AG04450 (cell line): ENCODE measurements at regions not wholly inside any gene's neighbourhood (a gene's known extent, or its start where the extent isn't known, plus 50 kb on each side); places are given as distances from the start of the nearest gene placed in this dataset.

Experiments used
- CTCF ChIA-PET: fragments of 300-600, 350-600 bp; formaldehyde crosslinking; extraction: SDS; loops from one replicate; lab custom pipeline; 2022; ENCODE audit warnings: antibody characterized with exemption, inconsistent platforms; lab: Charles Lee
- POLR2A ChIA-PET: fragments of 350-600 bp; formaldehyde crosslinking; extraction: SDS; loops from one replicate; lab custom pipeline; 2021; ENCODE audit warnings: antibody characterized with exemption, inconsistent platforms; lab: Yijun Ruan, JAX
- DNase-seq: peaks from one replicate; pipeline ENCODE4 v3.0.0-alpha.2; 2011; ENCODE audit warnings: low read depth, low spot score
- H3K27ac ChIP-seq: one replicate; pipeline ENCODE4 v1.5.1; 2012; ENCODE audit warnings: low read depth, low read length, control low read depth
- H3K27me3 ChIP-seq: one replicate; pipeline ENCODE4 v1.6.0; 2012; ENCODE audit warnings: low read length; ENCODE audit not compliant: control insufficient read depth, insufficient read depth
- H3K4me3 ChIP-seq: 2 replicates; pipeline ENCODE4 v1.5.1; 2011; ENCODE audit warnings: mild to moderate bottlenecking, low read depth, low read length, control low read depth
- H3K9me3 ChIP-seq: 2 replicates; pipeline ENCODE4 v1.5.1; 2012; ENCODE audit warnings: low read length; ENCODE audit not compliant: control insufficient read depth, insufficient read depth
- CTCF ChIP-seq: IDR thresholded peaks from 2 replicates; pipeline ENCODE4 v1.5.1; 2011; ENCODE audit warnings: low read depth, low read length, control low read depth, inconsistent platforms

- no peak overlapping the region for H3K4me3 ChIP-seq
- DNase-seq: no peak
- no peak for TF ChIP-seq CTCF
- no peak overlapping the region for H3K27ac ChIP-seq
- CTCF ChIA-PET: no interaction called here
- no peaks in the 10 kb centered on the region for H3K9me3 ChIP-seq
- H3K27me3 ChIP-seq: no peaks in the 10 kb centered on the region
- POLR2A ChIA-PET: no interaction called here
Measured at GRCh38 chr9:2568689-2569088, 52.9 kb upstream of the VLDLR start.

- H3K4me3 ChIP-seq: no peak overlapping the region
- no peak for TF ChIP-seq CTCF
- ChIA-PET POLR2A (no interaction called here), CTCF (no interaction called here)
- H3K9me3 ChIP-seq: no peaks in the 10 kb centered on the region
- no peaks in the 10 kb centered on the region for H3K27me3 ChIP-seq
- no peak overlapping the region for H3K27ac ChIP-seq
- peak; percentile 11 for DNase-seq
Measured at GRCh38 chr9:2570615-2571479, 50.7 kb upstream of the VLDLR start.
